IPS-15b (cell line): ENCODE measurements at regions not wholly inside any gene's neighbourhood (a gene's known extent, or its start where the extent isn't known, plus 50 kb on each side); places are given as distances from the start of the nearest gene placed in this dataset.

ENCODE experiments used
- H3K27me3 ChIP-seq: one replicate; pipeline ENCODE4 v1.6.1; 2013; ENCODE audit warnings: low read length; ENCODE audit not compliant: control insufficient read depth, insufficient read depth
- H3K36me3 ChIP-seq: one replicate; pipeline ENCODE4 v1.6.1; 2013; ENCODE audit warnings: low read length; ENCODE audit not compliant: control insufficient read depth, insufficient read depth
- H3K4me1 ChIP-seq: one replicate; pipeline ENCODE4 v1.6.1; 2013; ENCODE audit warnings: mild to moderate bottlenecking, low read length; ENCODE audit not compliant: control insufficient read depth, insufficient read depth
- H3K4me3 ChIP-seq: one replicate; pipeline ENCODE4 v1.5.1; 2013; ENCODE audit warnings: low read depth, low read length
- H3K9ac ChIP-seq: one replicate; pipeline ENCODE4 v1.6.1; 2013; ENCODE audit warnings: low read depth, mild to moderate bottlenecking, low read length
- H3K9me3 ChIP-seq: one replicate; pipeline ENCODE4 v1.6.1; 2013; ENCODE audit warnings: mild to moderate bottlenecking, low read length; ENCODE audit not compliant: control insufficient read depth, insufficient read depth

DNA sequence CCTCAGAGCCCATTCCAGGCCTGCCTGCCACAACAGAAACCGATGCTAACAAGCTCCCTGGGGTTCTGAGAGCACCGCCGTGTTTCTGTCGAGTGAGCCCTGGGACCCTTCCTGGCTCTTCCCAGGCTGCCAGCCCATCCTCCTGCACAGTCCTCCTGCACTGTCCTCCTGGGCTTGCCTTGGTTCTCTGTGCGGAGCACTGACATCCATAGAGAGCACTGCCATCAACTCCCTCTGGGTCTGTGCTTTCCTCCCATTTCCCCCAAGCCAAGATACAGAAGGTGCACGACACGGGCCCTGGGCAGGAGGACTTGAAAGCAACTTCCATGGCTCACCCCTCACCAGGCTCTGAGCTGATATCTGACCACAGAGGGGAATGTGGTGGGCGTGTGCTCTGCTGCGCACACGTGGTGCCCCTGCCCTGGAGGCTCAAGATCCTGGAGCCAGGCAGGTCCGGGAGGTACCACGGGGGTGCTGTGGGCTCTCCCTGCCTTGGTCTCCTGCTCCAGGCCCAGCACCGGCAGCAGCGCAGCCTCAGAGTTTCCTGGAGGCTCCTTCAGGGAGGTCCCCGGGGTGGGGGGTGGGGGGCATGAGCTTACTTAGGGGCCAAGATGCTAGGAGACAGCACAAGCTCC is 304.2 kb downstream of the BRD1 start:
- Histone ChIP-seq H3K9ac (no peak overlapping the region), H3K27me3 (no peaks in the 10 kb centered on the region), H3K9me3 (no peaks in the 10 kb centered on the region), H3K4me1 (no peaks in the 10 kb centered on the region), H3K4me3 (no peak overlapping the region), H3K36me3 (no peaks in the 10 kb centered on the region)

DNA sequence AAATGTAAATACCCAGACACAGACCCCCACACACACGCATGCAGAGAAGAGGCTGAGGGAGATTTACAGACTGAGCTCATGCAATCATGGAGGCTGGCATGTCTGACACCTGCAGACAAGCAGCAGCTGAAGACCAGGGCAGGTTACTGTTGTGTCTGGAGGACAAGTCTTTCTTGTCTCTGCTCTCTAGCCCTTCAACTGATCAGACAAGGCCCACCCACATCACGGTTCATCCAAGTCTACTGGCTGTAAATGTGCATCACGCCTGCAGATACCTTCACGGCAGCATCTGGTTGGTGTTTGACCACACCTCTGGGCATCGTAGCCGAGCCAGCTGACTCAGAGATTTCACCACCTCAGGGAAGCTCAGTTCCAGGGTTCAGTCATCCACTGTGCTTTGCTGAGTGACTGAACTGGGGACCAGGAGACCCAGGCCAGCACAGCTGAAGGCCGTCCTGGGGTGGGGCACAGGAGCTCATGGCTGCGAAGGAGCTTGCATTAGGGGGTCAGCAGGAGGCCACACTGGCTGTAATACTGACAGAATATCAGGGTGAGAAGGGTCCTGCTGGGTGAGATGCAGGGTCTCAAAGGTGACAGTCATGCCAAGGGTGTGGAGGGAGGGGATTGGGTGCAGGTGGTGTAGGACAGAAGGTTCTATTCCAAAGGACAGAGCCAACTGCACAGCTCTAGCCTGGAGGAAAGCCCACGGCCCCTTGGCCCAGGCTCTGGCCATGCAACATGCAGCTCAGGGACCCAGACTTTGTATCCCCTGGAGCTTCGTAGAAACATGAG is 304.9 kb downstream of the BRD1 start:
- Histone ChIP-seq H3K27me3 (no peaks in the 10 kb centered on the region), H3K36me3 (no peaks in the 10 kb centered on the region), H3K9me3 (no peaks in the 10 kb centered on the region), H3K4me3 (no peak overlapping the region), H3K9ac (no peak overlapping the region), H3K4me1 (no peaks in the 10 kb centered on the region)

DNA sequence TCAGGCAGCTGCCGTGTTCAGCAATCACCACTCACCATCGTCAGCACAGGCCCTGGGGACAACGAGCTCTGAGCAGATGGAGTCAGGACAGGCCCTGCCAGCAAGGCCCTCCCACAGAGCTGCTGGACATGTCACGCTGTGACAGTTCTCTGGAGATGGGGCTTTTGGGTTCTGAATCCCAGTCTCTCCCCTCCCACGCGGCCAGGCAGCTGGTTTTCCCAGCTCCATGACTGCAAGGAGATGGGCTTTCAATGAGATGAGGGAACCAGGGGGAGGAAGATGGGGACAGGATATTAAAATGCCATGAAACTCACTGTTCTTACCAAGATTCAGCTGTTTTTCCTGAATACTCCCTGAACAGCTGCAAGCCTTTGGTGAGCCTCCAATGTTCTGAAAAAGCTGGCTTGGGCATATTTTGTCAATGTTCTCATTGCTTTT is 305.9 kb downstream of the BRD1 start:
- Histone ChIP-seq H3K9me3 (no peaks in the 10 kb centered on the region), H3K4me3 (no peak overlapping the region), H3K27me3 (no peaks in the 10 kb centered on the region), H3K9ac (no peak overlapping the region), H3K4me1 (no peaks in the 10 kb centered on the region), H3K36me3 (no peaks in the 10 kb centered on the region)

DNA sequence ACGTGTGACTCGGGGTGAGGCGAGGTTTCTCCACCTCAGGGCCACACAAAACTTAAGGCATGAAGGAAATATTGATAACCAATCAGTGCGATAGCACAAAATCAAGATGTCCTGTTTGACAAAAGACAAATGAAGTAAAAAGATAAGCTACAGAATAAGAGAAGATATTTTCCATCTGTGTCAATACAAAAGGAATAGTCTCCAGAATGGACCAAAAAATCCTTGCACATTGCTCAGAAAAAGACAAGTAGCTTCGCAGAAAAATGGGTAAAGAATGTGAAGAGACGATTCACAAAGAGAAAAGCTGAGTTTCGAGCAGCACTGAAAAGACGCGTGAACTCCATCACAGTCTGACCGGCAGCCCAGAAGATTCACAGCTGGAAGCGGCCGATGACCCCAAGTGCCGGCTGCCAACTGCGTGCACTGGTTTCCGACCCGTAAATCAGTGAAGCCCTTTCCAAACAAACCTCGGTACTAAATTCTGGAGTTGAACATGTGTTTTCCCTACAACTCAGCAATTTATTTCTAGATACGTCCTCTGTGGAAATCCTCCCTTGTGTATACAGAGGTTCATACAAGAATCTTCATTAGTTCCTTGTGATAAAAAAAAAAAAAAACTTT is 308.4 kb downstream of the BRD1 start:
- no peak overlapping the region for H3K4me3 ChIP-seq
- no peaks in the 10 kb centered on the region for H3K9me3 ChIP-seq
- H3K9ac ChIP-seq: no peak overlapping the region
- H3K36me3 ChIP-seq: no peaks in the 10 kb centered on the region
- H3K27me3 ChIP-seq: no peaks in the 10 kb centered on the region
- no peaks in the 10 kb centered on the region for H3K4me1 ChIP-seq

DNA sequence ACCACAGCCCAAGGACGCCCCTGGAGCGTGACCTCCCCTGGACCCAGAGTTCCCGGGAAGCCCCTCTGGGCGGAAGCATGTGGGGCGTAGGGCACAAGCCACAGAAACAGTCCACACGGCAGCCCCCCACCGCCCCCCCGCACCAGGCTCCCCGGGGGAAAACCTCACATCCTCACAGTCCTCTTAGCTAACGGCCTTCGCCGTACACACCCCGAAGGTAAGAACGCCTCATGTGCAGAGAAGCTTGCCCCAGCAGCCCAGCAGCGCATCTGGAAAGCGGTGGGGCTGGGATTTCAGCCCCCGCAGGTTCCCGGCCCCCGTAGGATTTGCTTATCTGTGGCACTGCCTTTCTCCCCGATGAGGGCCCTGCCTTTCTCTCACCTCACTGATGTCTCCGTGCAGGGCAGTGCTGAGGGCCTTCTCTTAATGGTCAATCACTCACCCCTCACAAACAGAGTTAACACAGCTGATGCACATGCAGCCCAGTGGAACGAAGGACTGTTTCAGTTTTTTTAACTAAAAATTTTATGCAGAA is 309.2 kb downstream of the BRD1 start:
- no peaks in the 10 kb centered on the region for H3K36me3 ChIP-seq
- no peak overlapping the region for H3K4me3 ChIP-seq
- H3K9ac ChIP-seq: no peak overlapping the region
- H3K9me3 ChIP-seq: no peaks in the 10 kb centered on the region
- H3K4me1 ChIP-seq: peaks cover 4% of the 10 kb centered on the region
- no peaks in the 10 kb centered on the region for H3K27me3 ChIP-seq

DNA sequence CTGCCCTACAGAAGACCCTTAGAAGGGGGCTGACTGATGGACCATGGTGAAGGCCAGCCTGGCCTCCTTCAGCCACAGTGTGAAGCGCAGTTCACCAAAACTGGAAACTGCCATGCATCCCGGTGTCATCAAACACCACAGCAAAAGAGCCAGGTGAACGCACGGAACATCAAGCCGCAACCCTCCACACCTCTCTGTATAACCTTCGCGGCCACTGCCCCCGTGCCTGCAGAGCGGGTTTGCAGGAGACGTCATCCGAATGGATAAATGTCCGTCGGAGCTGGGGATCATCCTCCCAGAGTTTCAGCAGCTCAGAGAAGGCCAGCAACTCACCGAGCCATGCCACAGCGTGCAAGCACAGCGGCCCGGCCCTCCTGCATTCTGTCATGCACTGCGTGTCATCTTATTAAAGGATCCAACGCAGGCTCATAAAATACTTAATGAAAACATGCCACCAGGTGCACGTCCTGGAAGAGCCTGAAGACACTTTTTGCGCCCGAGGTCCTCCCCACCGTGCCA is 309.9 kb downstream of the BRD1 start:
- Histone ChIP-seq H3K36me3 (no peaks in the 10 kb centered on the region), H3K9ac (no peak overlapping the region), H3K9me3 (no peaks in the 10 kb centered on the region), H3K4me1 (peaks cover 4% of the 10 kb centered on the region), H3K27me3 (no peaks in the 10 kb centered on the region), H3K4me3 (no peak overlapping the region)

DNA sequence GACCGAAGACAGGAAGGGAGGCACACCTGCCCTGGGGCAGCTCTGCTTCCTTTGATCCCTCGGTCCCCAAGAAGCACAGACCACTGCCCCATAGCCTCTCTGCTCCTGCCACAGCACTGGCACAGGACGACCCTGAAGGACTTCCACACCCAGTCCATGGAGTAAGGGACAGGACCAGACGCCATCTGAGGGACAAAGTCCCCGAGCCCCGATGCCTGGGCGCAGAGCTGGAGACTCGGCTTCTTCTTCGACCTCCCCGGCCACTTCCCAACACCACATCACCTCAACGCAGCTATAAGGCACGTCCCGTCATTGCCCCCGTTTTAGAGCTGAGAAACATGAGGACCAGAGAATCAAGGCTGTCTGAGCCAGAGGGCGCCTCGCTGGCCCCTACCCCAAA is 310.5 kb downstream of the BRD1 start:
- H3K4me1 ChIP-seq: peaks cover 7% of the 10 kb centered on the region

DNA sequence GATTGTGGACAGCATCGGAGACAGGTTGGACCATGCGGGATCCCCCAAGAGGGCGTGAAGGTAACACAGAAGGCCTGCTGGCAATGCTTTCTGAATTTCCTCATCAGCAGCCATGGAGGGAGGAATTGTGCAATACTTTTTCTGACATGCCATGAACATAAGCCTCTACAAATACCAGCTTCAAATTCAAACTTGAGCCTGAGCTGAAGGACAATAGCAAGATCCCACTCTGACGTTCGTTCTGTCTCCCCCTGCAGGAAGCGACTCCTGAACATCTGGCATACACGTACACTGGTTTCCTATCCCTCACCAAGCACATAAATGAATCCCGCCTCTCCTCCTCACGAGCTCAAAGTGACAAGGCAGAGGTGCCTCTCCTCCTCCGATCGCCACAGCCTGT is 312.2 kb downstream of the BRD1 start:
- no peak overlapping the region for H3K4me3 ChIP-seq
- no peak overlapping the region for H3K9ac ChIP-seq
- no peaks in the 10 kb centered on the region for H3K36me3 ChIP-seq
- H3K9me3 ChIP-seq: no peaks in the 10 kb centered on the region
- H3K27me3 ChIP-seq: no peaks in the 10 kb centered on the region
- H3K4me1 ChIP-seq: peaks cover 9% of the 10 kb centered on the region

More for the DNA sequence above, 310.5 kb downstream of the BRD1 start:
- H3K9ac ChIP-seq: no peak overlapping the region
- no peaks in the 10 kb centered on the region for H3K36me3 ChIP-seq
- no peaks in the 10 kb centered on the region for H3K9me3 ChIP-seq
- H3K27me3 ChIP-seq: no peaks in the 10 kb centered on the region
- no peak overlapping the region for H3K4me3 ChIP-seq

DNA sequence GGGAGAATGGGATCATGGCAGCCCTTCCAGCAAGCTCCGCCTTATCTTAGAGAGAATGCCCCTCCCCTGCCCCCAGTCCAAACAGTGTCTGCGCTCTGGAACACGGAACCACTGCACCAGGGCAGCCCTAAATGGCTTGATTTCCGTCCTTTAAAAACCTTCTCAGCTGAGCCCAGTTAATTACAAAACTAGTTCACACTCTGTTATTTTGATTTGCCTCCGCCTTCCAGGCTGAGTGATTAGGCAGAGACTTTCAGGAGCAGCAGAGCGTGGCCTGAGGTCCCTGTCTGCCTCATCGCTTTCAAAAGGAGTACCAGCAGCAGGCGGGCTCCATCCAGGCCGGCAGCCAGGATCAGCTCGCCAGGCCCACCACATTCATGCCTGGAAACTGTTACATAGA is 313.0 kb downstream of the BRD1 start:
- Histone ChIP-seq H3K36me3 (no peaks in the 10 kb centered on the region), H3K9me3 (no peaks in the 10 kb centered on the region), H3K4me3 (no peak overlapping the region), H3K9ac (no peak overlapping the region), H3K27me3 (no peaks in the 10 kb centered on the region), H3K4me1 (peaks cover 9% of the 10 kb centered on the region)

DNA sequence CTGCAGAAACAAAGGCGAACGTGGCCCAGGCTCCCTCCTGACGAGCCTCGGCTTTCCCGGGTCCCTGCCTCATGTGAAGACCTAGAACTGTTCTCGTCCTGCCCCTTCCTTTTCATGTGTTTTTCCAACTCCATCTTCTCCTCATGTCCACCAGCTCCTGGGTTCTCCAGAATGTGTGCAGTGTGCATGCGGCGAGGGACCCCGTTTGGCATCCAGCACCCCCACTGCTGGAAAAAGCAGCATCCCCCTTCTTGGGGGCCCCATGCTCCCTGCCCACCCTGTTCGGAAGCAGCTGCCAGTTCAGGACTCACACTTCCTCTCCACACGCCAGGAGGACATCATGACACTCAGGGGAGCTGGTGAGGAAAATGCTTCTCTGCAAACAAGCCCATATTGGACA is 313.5 kb downstream of the BRD1 start:
- no peak overlapping the region for H3K9ac ChIP-seq
- no peaks in the 10 kb centered on the region for H3K36me3 ChIP-seq
- H3K4me3 ChIP-seq: no peak overlapping the region
- no peaks in the 10 kb centered on the region for H3K9me3 ChIP-seq
- peaks cover 9% of the 10 kb centered on the region for H3K4me1 ChIP-seq
- H3K27me3 ChIP-seq: no peaks in the 10 kb centered on the region

DNA sequence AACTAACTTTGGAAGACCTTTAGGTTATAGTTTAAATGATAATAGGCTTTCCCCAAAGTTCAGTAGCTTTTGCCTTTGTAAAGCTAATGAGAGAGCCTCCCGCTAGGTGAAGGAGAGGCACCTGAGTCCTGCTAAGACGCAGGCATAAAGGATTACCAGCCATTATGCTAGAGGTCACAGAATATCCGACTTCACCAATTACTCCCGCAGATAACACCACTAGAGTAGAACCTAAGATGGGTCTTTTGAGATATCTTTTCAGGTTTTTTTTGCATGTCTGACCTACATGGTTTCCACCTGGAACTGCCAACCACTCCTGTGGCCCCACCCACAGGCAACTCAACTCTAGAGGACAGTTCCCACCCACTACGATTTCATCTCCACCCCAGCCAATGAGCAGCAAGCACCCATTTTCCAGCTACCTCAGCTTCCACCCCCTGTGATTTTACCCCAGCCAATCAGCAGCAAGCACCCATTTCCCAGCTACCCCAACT is 314.3 kb downstream of the BRD1 start:
- Histone ChIP-seq H3K9ac (no peak overlapping the region), H3K27me3 (no peaks in the 10 kb centered on the region), H3K4me1 (peaks cover 9% of the 10 kb centered on the region), H3K36me3 (no peaks in the 10 kb centered on the region), H3K4me3 (no peak overlapping the region), H3K9me3 (no peaks in the 10 kb centered on the region)
